ENCODE measurements at regions not wholly inside any gene's neighbourhood (a gene's known extent, or its start where the extent isn't known, plus 50 kb on each side); places are given as distances from the start of the nearest gene placed in this dataset.

DNA sequence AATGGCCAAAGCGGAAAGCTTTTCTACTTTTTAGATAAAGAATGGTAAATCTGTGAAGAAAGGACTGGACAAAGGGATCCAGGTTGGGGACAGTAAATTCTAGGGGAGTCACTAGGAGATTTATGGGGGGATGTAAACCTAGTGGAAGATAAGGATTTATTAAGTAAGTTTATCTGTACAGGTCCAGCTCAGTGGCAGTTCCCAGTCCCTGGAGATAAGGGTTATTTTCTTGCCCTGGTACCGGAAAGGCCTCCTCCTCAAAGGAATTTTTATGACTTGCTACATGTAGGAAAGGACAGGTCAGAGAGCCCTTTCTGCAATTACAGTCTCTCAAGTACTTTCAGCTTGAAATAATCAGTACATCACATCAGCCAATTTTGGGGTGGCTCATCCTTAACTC is 72.6 kb upstream of the BICD1 start:
- DNase-seq (ENCODE audit: low read depth, low spot score) (no peak), ATAC-seq (no peak)
- Histone ChIP-seq H3K27ac (ENCODE audit: low read depth, low read length) (no peak overlapping the region), H3K4me1 (ENCODE audit: control insufficient read depth in 1 of 2, insufficient read depth in 2 of 2, low read length in 2 of 2) (no peaks in the 10 kb centered on the region), H3K4me2 (ENCODE audit: low read length) (no peak overlapping the region), H3K9me2 (ENCODE audit: insufficient read depth) (no peaks in the 10 kb centered on the region), H3K79me2 (ENCODE audit: insufficient read depth, low read length) (no peaks in the 10 kb centered on the region), H4K20me1 (ENCODE audit: insufficient read depth) (no peaks in the 10 kb centered on the region), H3K27me3 (ENCODE audit: insufficient read depth, low read length) (no peaks in the 10 kb centered on the region), H3K36me3 (ENCODE audit: control insufficient read depth in 1 of 2, insufficient read depth in 2 of 2, low read length in 2 of 2) (no peaks in the 10 kb centered on the region), H2AFZ (ENCODE audit: low read depth, low read length, poor library complexity, severe bottlenecking) (no peak overlapping the region), H3K9me3 (ENCODE audit: control insufficient read depth in 1 of 2, insufficient read depth in 1 of 2, low read depth in 1 of 2, low read length in 2 of 2) (no peaks in the 10 kb centered on the region), H3K4me3 (replicated peaks in 1 of 2; ENCODE audit: low read depth in 1 of 2, low read length in 2 of 2) (no peak overlapping the region), H3K9ac (ENCODE audit: low read length) (no peak overlapping the region)
- intact Hi-C loops (cut with micrococcal nuclease) = no loop called here
- RAD21 ChIA-PET (ENCODE audit: low non-redundant PET in 1 of 2, low total read pairs in 2 of 2, uncharacterized antibody in 2 of 2, unreplicated experiment in 2 of 2) = no interaction called here
- CTCF ChIA-PET = no interaction called here
- no TSS peak for BruUV-seq (replicated peaks)
- POLR2A ChIA-PET = no interaction called here
- TF ChIP-seq, protein P1, sequence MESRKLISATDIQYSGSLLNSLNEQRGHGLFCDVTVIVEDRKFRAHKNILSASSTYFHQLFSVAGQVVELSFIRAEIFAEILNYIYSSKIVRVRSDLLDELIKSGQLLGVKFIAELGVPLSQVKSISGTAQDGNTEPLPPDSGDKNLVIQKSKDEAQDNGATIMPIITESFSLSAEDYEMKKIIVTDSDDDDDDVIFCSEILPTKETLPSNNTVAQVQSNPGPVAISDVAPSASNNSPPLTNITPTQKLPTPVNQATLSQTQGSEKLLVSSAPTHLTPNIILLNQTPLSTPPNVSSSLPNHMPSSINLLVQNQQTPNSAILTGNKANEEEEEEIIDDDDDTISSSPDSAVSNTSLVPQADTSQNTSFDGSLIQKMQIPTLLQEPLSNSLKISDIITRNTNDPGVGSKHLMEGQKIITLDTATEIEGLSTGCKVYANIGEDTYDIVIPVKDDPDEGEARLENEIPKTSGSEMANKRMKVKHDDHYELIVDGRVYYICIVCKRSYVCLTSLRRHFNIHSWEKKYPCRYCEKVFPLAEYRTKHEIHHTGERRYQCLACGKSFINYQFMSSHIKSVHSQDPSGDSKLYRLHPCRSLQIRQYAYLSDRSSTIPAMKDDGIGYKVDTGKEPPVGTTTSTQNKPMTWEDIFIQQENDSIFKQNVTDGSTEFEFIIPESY (IDR thresholded peaks at IDR 0.05; ENCODE audit: extremely low read depth, insufficient replicate concordance, low read length) = no peak
- TF ChIP-seq POLR2AphosphoS5 (IDR thresholded peaks at IDR 0.05; ENCODE audit: low read depth, low read length) = no peak
- TF ChIP-seq, protein P2, sequence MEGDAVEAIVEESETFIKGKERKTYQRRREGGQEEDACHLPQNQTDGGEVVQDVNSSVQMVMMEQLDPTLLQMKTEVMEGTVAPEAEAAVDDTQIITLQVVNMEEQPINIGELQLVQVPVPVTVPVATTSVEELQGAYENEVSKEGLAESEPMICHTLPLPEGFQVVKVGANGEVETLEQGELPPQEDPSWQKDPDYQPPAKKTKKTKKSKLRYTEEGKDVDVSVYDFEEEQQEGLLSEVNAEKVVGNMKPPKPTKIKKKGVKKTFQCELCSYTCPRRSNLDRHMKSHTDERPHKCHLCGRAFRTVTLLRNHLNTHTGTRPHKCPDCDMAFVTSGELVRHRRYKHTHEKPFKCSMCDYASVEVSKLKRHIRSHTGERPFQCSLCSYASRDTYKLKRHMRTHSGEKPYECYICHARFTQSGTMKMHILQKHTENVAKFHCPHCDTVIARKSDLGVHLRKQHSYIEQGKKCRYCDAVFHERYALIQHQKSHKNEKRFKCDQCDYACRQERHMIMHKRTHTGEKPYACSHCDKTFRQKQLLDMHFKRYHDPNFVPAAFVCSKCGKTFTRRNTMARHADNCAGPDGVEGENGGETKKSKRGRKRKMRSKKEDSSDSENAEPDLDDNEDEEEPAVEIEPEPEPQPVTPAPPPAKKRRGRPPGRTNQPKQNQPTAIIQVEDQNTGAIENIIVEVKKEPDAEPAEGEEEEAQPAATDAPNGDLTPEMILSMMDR (IDR thresholded peaks at IDR 0.05 in 2 of 3, conservative IDR thresholded peaks at IDR 0.05 in 1 of 3; ENCODE audit: borderline replicate concordance in 1 of 3, insufficient read depth in 1 of 3, low read depth in 2 of 3, low read length in 2 of 3) = no peak
- no peak for TF ChIP-seq JUND (IDR thresholded peaks at IDR 0.05)
- TF ChIP-seq ELF1 (IDR thresholded peaks at IDR 0.05; ENCODE audit: borderline replicate concordance, low read depth) = no peak
- no peak for TF ChIP-seq RAD21 (IDR thresholded peaks at IDR 0.05; ENCODE audit: low read depth)
- no peak for TF ChIP-seq SIN3A (IDR thresholded peaks at IDR 0.05; ENCODE audit: low read depth)
- TF ChIP-seq, protein P3, sequence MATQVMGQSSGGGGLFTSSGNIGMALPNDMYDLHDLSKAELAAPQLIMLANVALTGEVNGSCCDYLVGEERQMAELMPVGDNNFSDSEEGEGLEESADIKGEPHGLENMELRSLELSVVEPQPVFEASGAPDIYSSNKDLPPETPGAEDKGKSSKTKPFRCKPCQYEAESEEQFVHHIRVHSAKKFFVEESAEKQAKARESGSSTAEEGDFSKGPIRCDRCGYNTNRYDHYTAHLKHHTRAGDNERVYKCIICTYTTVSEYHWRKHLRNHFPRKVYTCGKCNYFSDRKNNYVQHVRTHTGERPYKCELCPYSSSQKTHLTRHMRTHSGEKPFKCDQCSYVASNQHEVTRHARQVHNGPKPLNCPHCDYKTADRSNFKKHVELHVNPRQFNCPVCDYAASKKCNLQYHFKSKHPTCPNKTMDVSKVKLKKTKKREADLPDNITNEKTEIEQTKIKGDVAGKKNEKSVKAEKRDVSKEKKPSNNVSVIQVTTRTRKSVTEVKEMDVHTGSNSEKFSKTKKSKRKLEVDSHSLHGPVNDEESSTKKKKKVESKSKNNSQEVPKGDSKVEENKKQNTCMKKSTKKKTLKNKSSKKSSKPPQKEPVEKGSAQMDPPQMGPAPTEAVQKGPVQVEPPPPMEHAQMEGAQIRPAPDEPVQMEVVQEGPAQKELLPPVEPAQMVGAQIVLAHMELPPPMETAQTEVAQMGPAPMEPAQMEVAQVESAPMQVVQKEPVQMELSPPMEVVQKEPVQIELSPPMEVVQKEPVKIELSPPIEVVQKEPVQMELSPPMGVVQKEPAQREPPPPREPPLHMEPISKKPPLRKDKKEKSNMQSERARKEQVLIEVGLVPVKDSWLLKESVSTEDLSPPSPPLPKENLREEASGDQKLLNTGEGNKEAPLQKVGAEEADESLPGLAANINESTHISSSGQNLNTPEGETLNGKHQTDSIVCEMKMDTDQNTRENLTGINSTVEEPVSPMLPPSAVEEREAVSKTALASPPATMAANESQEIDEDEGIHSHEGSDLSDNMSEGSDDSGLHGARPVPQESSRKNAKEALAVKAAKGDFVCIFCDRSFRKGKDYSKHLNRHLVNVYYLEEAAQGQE (IDR thresholded peaks at IDR 0.05; ENCODE audit: low read depth) = no peak
- TF ChIP-seq EGR1 (IDR thresholded peaks at IDR 0.05; ENCODE audit: low read depth) = no peak
- TF ChIP-seq ZFX (IDR thresholded peaks at IDR 0.05) = no peak
- no peak for TF ChIP-seq EZH2 (IDR thresholded peaks at IDR 0.05)
- no peak for TF ChIP-seq EZH2phosphoT487 (IDR thresholded peaks at IDR 0.05; ENCODE audit: borderline replicate concordance)
- no peak for TF ChIP-seq YY1 (IDR thresholded peaks at IDR 0.05; ENCODE audit: extremely low read depth, insufficient replicate concordance, low read depth, low read length)
- TF ChIP-seq, protein P4, sequence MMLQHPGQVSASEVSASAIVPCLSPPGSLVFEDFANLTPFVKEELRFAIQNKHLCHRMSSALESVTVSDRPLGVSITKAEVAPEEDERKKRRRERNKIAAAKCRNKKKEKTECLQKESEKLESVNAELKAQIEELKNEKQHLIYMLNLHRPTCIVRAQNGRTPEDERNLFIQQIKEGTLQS (IDR thresholded peaks at IDR 0.05) = no peak
- TF ChIP-seq TCF7L2 (IDR thresholded peaks at IDR 0.05; ENCODE audit: borderline replicate concordance, extremely low read depth, insufficient read depth, insufficient read length) = no peak
- no peak for TF ChIP-seq SRF (IDR thresholded peaks at IDR 0.05; ENCODE audit: low read depth)
